ENCODE measurements at regions not wholly inside any gene's neighbourhood (a gene's known extent, or its start where the extent isn't known, plus 50 kb on each side); places are given as distances from the start of the nearest gene placed in this dataset.

DNA sequence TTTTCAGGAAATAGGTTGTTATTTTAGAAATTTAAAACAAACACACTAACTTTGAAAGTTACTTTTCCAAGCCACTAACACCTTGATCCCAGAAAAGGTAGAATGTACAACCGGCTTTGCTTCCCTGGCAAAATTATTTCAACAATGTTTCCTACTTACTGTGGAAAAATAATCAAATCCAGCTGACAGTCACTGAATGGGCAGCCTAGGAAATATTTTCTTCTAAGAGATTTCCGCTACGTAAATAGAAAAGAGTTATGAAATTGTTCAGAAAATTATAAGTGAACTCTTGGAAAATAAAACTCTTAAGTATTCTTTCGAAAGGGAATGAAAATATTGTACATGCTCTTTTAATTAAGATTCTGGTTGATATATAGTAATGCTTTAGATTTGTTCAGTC, 195.7 kb downstream of the GASK1B start:
- DNase-seq, result no peak
- intact Hi-C loops (cut with micrococcal nuclease; ENCODE audit: unreplicated experiment), result loop anchor here (5.0 to 10.0 kb wide), 3 partner anchors 850 to 1862 kb away; no protein-coding TSS in a partner anchor
- Histone ChIP-seq H3K9me3 (ENCODE audit: insufficient read depth, low read depth) (no peaks in the 10 kb centered on the region), H3K9me2 (ENCODE audit: insufficient read depth) (no peaks in the 10 kb centered on the region), H3K27ac (no peak overlapping the region), H3K27me3 (ENCODE audit: insufficient read depth, low read depth) (no peaks in the 10 kb centered on the region), H3K4me3 (no peak overlapping the region), H3F3A (ENCODE audit: insufficient read depth, low read depth) (no peaks in the 10 kb centered on the region), H3K4me2 (no peak overlapping the region), H4K20me1 (ENCODE audit: insufficient read depth) (no peaks in the 10 kb centered on the region), H2AFZ (no peak overlapping the region), H3K79me2 (ENCODE audit: low read depth) (no peaks in the 10 kb centered on the region), H3K4me1 (replicated peaks; ENCODE audit: insufficient read depth) (no peaks in the 10 kb centered on the region), H3K36me3 (ENCODE audit: low read depth) (no peaks in the 10 kb centered on the region)
- ChIA-PET CTCF (no interaction called here), POLR2A (ENCODE audit: unreplicated experiment) (no interaction called here)
- TF ChIP-seq EZH2 (IDR thresholded peaks at IDR 0.05; ENCODE audit: low read depth), result no peak
- TF ChIP-seq, protein P1, sequence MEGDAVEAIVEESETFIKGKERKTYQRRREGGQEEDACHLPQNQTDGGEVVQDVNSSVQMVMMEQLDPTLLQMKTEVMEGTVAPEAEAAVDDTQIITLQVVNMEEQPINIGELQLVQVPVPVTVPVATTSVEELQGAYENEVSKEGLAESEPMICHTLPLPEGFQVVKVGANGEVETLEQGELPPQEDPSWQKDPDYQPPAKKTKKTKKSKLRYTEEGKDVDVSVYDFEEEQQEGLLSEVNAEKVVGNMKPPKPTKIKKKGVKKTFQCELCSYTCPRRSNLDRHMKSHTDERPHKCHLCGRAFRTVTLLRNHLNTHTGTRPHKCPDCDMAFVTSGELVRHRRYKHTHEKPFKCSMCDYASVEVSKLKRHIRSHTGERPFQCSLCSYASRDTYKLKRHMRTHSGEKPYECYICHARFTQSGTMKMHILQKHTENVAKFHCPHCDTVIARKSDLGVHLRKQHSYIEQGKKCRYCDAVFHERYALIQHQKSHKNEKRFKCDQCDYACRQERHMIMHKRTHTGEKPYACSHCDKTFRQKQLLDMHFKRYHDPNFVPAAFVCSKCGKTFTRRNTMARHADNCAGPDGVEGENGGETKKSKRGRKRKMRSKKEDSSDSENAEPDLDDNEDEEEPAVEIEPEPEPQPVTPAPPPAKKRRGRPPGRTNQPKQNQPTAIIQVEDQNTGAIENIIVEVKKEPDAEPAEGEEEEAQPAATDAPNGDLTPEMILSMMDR (conservative IDR thresholded peaks at IDR 0.05), result no peak
- BruUV-seq (replicated peaks), result no TSS peak

DNA sequence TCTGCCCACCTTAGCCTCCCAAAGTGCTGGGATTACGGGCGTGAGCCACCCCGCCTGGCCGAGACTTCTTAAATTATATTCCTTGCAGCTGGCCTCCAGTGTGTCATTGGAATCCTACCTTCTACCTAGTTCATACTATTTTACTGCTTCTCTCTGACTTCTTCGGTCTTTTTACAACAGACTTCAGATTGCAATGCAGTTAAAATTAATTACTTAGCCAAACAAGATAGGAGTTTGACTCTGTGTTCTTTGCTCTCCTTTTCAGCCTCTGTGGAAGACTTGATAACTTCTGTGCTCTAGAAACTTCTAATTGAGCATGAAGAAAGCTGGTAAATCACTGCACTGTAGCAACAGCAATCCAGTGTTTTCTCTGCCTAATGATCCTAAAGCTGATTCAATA, 199.5 kb downstream of the GASK1B start:
- Histone ChIP-seq H2AFZ (no peak overlapping the region), H3K27me3 (ENCODE audit: insufficient read depth, low read depth) (no peaks in the 10 kb centered on the region), H3F3A (ENCODE audit: insufficient read depth, low read depth) (no peaks in the 10 kb centered on the region), H3K36me3 (ENCODE audit: low read depth) (no peaks in the 10 kb centered on the region), H3K9me3 (ENCODE audit: insufficient read depth, low read depth) (no peaks in the 10 kb centered on the region), H3K4me1 (replicated peaks; ENCODE audit: insufficient read depth) (no peaks in the 10 kb centered on the region), H3K79me2 (ENCODE audit: low read depth) (no peaks in the 10 kb centered on the region), H3K4me2 (no peak overlapping the region), H3K9me2 (ENCODE audit: insufficient read depth) (no peaks in the 10 kb centered on the region), H4K20me1 (ENCODE audit: insufficient read depth) (no peaks in the 10 kb centered on the region), H3K4me3 (no peak overlapping the region), H3K27ac (no peak overlapping the region)
- CTCF ChIA-PET, result no interaction called here
- DNase-seq, result no peak
- intact Hi-C loops (cut with micrococcal nuclease; ENCODE audit: unreplicated experiment), result loop anchor here (10.0 kb wide), 1 partner anchor 1858 kb away; no protein-coding TSS in a partner anchor
- BruUV-seq (replicated peaks), result no TSS peak
- no peak for TF ChIP-seq EZH2 (IDR thresholded peaks at IDR 0.05; ENCODE audit: low read depth)
- TF ChIP-seq, protein P1 (conservative IDR thresholded peaks at IDR 0.05), result no peak
- POLR2A ChIA-PET (ENCODE audit: unreplicated experiment), result interaction anchor here (0.7 kb wide), 1 partner anchor 12 kb away, joined by 6 read pairs; no protein-coding TSS in a partner anchor

DNA sequence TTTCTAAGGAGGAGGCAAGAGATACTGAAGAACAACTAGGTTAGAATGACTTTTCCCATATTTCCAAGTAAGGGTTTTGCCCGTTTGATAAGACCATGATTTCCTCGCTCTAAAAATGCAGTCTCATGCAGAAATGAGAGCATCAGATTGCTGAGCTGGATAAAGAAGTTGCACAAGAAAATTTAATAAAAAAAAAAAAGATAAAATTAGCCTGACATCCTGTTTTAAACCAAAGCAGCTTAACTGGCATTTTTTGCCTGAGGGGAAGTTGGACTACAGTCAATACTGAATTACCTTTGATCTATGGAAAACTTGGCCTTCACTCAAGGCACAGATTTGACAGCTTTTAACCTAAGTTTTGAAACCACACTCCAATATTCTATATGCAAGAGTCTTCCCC, 208.4 kb downstream of the GASK1B start:
- no peak for DNase-seq
- BruUV-seq (replicated peaks), result no TSS peak
- no peaks in the 10 kb centered on the region for H3K36me3 ChIP-seq (ENCODE audit: low read depth)
- no peak overlapping the region for H2AFZ ChIP-seq
- H3K79me2 ChIP-seq (ENCODE audit: low read depth), result no peaks in the 10 kb centered on the region
- H3K27ac ChIP-seq, result no peak overlapping the region
- no peaks in the 10 kb centered on the region for H3K9me2 ChIP-seq (ENCODE audit: insufficient read depth)
- ChIA-PET CTCF (no interaction called here), POLR2A (ENCODE audit: unreplicated experiment) (no interaction called here)
- intact Hi-C loops (cut with micrococcal nuclease; ENCODE audit: unreplicated experiment), result no loop called here
- TF ChIP-seq, protein P1 (conservative IDR thresholded peaks at IDR 0.05), result no peak
- no peak for TF ChIP-seq EZH2 (IDR thresholded peaks at IDR 0.05; ENCODE audit: low read depth)
- H3F3A ChIP-seq (ENCODE audit: insufficient read depth, low read depth), result no peaks in the 10 kb centered on the region
- H4K20me1 ChIP-seq (ENCODE audit: insufficient read depth), result no peaks in the 10 kb centered on the region
- H3K9me3 ChIP-seq (ENCODE audit: insufficient read depth, low read depth), result no peaks in the 10 kb centered on the region
- H3K4me3 ChIP-seq, result no peak overlapping the region
- H3K27me3 ChIP-seq (ENCODE audit: insufficient read depth, low read depth), result no peaks in the 10 kb centered on the region
- H3K4me1 ChIP-seq (replicated peaks; ENCODE audit: insufficient read depth), result no peaks in the 10 kb centered on the region
- H3K4me2 ChIP-seq, result no peak overlapping the region

All from PC-9 (cell line).